ENCODE measurements at regions not wholly inside any gene's neighbourhood (a gene's known extent, or its start where the extent isn't known, plus 50 kb on each side); places are given as distances from the start of the nearest gene placed in this dataset.

GRCh38 chr6:100050550-100050949 is 56.5 kb upstream of the MCHR2 start:
- TF ChIP-seq CTCF (IDR thresholded peaks at IDR 0.05; ENCODE audit: poor library complexity, severe bottlenecking) (no peak), SMC3 (conservative IDR thresholded peaks at IDR 0.05; ENCODE audit: poor library complexity) (no peak)
